GM18861 (cell line): ENCODE measurements at regions not wholly inside any gene's neighbourhood (a gene's known extent, or its start where the extent isn't known, plus 50 kb on each side); places are given as distances from the start of the nearest gene placed in this dataset.
A peak's percentile ranks its signal among the peaks of the same experiment; 100 is the strongest.
"Not testable (repeated sequence)": the region's sequence is repeated elsewhere in the genome, so short reads cannot be mapped to it uniquely, and the experiment has no call there.

Source experiments
- ATAC-seq: cut with Tn5 transposase; IDR thresholded peaks from one replicate; pipeline ENCODE4 v1.9.1; 2021; ENCODE audit not compliant: unreplicated experiment

GRCh38 chr13:90857921-90858320 lies 489.6 kb upstream of the MIR17HG start:
- ATAC-seq: no peak

- no peak for ATAC-seq
Observed at GRCh38 chr13:90866006-90866405, 481.5 kb upstream of the MIR17HG start.

GRCh38 chr13:90867336-90867683 lies 480.2 kb upstream of the MIR17HG start:
- ATAC-seq: peak; percentile 91

- ATAC-seq: no peak
Observed at GRCh38 chr13:90868321-90868920, 479.1 kb upstream of the MIR17HG start.

GRCh38 chr13:90869580-90869979 lies 477.9 kb upstream of the MIR17HG start:
- no peak for ATAC-seq

- ATAC-seq: no peak
Observed at GRCh38 chr13:90872491-90873025, 474.9 kb upstream of the MIR17HG start.

GRCh38 chr13:90880790-90881189 lies 466.7 kb upstream of the MIR17HG start:
- ATAC-seq: no peak

- ATAC-seq: no peak
Observed at GRCh38 chr13:90882551-90882950, 464.9 kb upstream of the MIR17HG start.

- no peak for ATAC-seq
Observed at GRCh38 chr13:90883592-90883991, 463.9 kb upstream of the MIR17HG start.

- no peak for ATAC-seq
Observed at GRCh38 chr13:90884066-90884465, 463.4 kb upstream of the MIR17HG start.

GRCh38 chr13:90889906-90890834 lies 457.3 kb upstream of the MIR17HG start:
- no peak for ATAC-seq

- ATAC-seq: no peak
Observed at GRCh38 chr13:90891329-90891728, 456.2 kb upstream of the MIR17HG start.

- not testable (repeated sequence) for ATAC-seq
Observed at GRCh38 chr13:90893199-90893598, 454.3 kb upstream of the MIR17HG start.

GRCh38 chr13:90896002-90896401 lies 451.5 kb upstream of the MIR17HG start:
- ATAC-seq: no peak

- ATAC-seq: no peak
Observed at GRCh38 chr13:90898811-90899210, 448.7 kb upstream of the MIR17HG start.

GRCh38 chr13:90899416-90899815 lies 448.1 kb upstream of the MIR17HG start:
- no peak for ATAC-seq

GRCh38 chr13:90902255-90902654 lies 445.2 kb upstream of the MIR17HG start:
- ATAC-seq: no peak

GRCh38 chr13:90906554-90906953 lies 440.9 kb upstream of the MIR17HG start:
- no peak for ATAC-seq

GRCh38 chr13:90908792-90909191 lies 438.7 kb upstream of the MIR17HG start:
- ATAC-seq: no peak

GRCh38 chr13:90910018-90910639 lies 437.4 kb upstream of the MIR17HG start:
- ATAC-seq: no peak

- no peak for ATAC-seq
Observed at GRCh38 chr13:90912247-90912646, 435.2 kb upstream of the MIR17HG start.

- ATAC-seq: no peak
Observed at GRCh38 chr13:90918536-90918935, 429.0 kb upstream of the MIR17HG start.
